ENCODE measurements at regions not wholly inside any gene's neighbourhood (a gene's known extent, or its start where the extent isn't known, plus 50 kb on each side); places are given as distances from the start of the nearest gene placed in this dataset.

- DNase-seq (ENCODE audit: low spot score), result no peak
Observed at GRCh38 chr18:22486667-22487066, 69.0 kb upstream of the CTAGE1 start.

DNA sequence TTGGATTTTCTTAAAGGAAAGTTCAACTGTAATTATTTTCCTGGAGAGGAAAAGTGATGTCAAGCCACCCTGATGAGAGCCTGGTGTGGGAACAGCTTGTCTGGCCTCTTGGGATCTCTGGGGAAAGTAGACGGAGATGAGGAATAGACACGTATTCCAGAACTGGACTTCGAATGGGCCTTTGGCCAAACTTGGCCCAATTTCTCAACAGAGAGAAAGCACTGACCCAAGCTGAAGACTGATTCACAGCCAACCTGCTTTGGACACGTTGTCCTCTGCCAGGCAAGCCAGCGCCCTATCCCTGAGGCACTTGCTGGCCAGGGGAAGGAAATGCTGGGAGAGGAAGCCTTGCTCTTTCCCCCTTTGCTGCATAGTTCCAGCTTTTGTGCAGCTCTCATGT is 70.8 kb upstream of the CTAGE1 start:
- TF ChIP-seq, protein P1, sequence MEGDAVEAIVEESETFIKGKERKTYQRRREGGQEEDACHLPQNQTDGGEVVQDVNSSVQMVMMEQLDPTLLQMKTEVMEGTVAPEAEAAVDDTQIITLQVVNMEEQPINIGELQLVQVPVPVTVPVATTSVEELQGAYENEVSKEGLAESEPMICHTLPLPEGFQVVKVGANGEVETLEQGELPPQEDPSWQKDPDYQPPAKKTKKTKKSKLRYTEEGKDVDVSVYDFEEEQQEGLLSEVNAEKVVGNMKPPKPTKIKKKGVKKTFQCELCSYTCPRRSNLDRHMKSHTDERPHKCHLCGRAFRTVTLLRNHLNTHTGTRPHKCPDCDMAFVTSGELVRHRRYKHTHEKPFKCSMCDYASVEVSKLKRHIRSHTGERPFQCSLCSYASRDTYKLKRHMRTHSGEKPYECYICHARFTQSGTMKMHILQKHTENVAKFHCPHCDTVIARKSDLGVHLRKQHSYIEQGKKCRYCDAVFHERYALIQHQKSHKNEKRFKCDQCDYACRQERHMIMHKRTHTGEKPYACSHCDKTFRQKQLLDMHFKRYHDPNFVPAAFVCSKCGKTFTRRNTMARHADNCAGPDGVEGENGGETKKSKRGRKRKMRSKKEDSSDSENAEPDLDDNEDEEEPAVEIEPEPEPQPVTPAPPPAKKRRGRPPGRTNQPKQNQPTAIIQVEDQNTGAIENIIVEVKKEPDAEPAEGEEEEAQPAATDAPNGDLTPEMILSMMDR (IDR thresholded peaks at IDR 0.05; ENCODE audit: extremely low read depth, missing control alignments), result no peak
- DNase-seq (ENCODE audit: low spot score), result no peak

More at GRCh38 chr18:22486667-22487066, 69.0 kb upstream of the CTAGE1 start:
- TF ChIP-seq, protein P1 (IDR thresholded peaks at IDR 0.05; ENCODE audit: extremely low read depth, missing control alignments), result no peak

- no peak for DNase-seq (ENCODE audit: low spot score)
Observed at GRCh38 chr18:22489704-22490103, 72.0 kb upstream of the CTAGE1 start.

DNA sequence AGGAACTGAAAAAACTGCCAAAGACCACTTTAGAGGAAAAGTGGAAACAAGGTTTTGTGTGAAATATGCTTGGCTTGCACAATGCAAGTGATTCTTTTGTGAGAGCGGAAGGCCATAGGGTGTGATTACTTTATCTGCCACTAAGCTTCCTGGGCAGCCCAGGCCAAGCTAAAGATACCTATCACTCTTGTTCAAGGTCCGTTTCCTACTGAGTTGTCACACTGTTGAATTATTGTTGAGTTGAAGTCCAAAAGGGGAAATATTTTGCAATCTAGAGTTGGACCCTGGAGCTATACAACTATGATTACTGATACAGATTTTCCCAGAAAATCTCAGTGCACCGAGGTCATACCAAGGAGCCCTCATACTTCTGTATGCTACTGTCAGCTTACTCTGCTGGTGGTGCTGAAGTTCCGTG is 72.7 kb upstream of the CTAGE1 start:
- DNase-seq (ENCODE audit: low spot score), result no peak

More at GRCh38 chr18:22489704-22490103, 72.0 kb upstream of the CTAGE1 start:
- TF ChIP-seq, protein P1 (IDR thresholded peaks at IDR 0.05; ENCODE audit: extremely low read depth, missing control alignments), result no peak

GRCh38 chr18:22493255-22493654 is 75.5 kb upstream of the CTAGE1 start:
- TF ChIP-seq, protein P1 (IDR thresholded peaks at IDR 0.05; ENCODE audit: extremely low read depth, missing control alignments), result no peak
- no peak for DNase-seq (ENCODE audit: low spot score)

More for the DNA sequence above, 72.7 kb upstream of the CTAGE1 start:
- TF ChIP-seq, protein P1 (IDR thresholded peaks at IDR 0.05; ENCODE audit: extremely low read depth, missing control alignments), result no peak

- TF ChIP-seq, protein P1 (IDR thresholded peaks at IDR 0.05; ENCODE audit: extremely low read depth, missing control alignments), result no peak
- DNase-seq (ENCODE audit: low spot score), result no peak
Observed at GRCh38 chr18:22493940-22494339, 76.2 kb upstream of the CTAGE1 start.

- no peak for DNase-seq (ENCODE audit: low spot score)
- TF ChIP-seq, protein P1 (IDR thresholded peaks at IDR 0.05; ENCODE audit: extremely low read depth, missing control alignments), result no peak
Observed at GRCh38 chr18:22494771-22495170, 77.1 kb upstream of the CTAGE1 start.

Data from GM20000 (cell line).